ENCODE measurements at regions not wholly inside any gene's neighbourhood (a gene's known extent, or its start where the extent isn't known, plus 50 kb on each side); places are given as distances from the start of the nearest gene placed in this dataset.

GRCh38 chr10:58943256-58943890, 233.1 kb upstream of the PHYHIPL start:
- no peak overlapping the region for H3K4me3 Mint-ChIP-seq
- H3K27me3 Mint-ChIP-seq: peaks cover 0 to 5% (median 4%) of the 10 kb centered on the region in 3 donors
- H3K4me1 Mint-ChIP-seq: no peaks in the 10 kb centered on the region
- H3K9me3 Mint-ChIP-seq: peaks cover 0 to 10% (median 0%) of the 10 kb centered on the region in 7 donors
- no peak overlapping the region for H3K27ac Mint-ChIP-seq
- ATAC-seq (ENCODE audit: low read depth in 2 of 2) (no peak), DNase-seq (no peak)
- H3K36me3 Mint-ChIP-seq: no peaks in the 10 kb centered on the region

DNA sequence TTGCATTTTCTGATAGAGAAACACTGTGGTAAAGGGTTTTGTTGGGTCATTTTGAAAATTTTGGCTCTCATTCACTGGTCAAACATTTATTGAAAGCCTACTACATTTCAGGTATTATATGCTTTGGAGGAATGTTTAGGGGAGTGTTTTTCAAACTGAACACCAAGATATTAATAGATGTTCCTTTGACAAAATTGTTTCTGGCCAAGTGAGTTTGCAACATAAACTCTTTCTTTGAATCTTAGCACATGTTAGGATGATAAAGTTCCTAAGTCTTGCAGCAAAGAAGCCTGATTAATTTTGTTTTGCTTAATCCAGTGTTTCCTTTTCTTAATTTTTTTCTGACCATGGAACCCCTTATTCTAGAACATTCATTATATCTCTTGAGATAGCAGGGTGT, 232.5 kb upstream of the PHYHIPL start:
- peaks cover 0 to 5% (median 4%) of the 10 kb centered on the region in 3 donors for H3K27me3 Mint-ChIP-seq
- no peak overlapping the region for H3K27ac Mint-ChIP-seq
- H3K9me3 Mint-ChIP-seq: peaks cover 0 to 10% (median 0%) of the 10 kb centered on the region in 7 donors
- no peaks in the 10 kb centered on the region for H3K4me1 Mint-ChIP-seq
- H3K36me3 Mint-ChIP-seq: no peaks in the 10 kb centered on the region
- ATAC-seq (ENCODE audit: low read depth in 2 of 2) (no peak), DNase-seq (no peak)
- no peak overlapping the region for H3K4me3 Mint-ChIP-seq

DNA sequence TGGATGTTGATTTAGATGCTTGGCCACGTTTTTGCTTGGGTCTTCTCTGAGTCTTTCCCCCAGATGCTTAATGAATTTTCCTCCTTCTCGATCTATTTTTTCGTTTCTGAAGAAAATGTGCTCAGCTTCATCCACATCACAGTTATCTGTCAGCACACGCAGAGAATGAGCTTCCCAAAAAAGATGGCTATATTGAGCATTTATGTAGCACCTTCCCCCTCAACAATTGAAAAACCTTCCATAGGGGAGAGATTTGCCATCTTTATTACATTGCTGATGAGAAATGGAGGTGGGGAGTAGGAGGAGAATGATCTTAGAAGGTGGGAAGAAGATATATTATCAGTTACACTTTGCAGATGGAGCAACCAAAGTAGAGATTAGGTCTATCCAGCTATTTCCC, 228.1 kb upstream of the PHYHIPL start:
- DNase-seq: no peak
- Mint-ChIP-seq H3K9me3 (peaks cover 0 to 10% (median 2%) of the 10 kb centered on the region in 7 donors), H3K36me3 (no peaks in the 10 kb centered on the region), H3K27ac (no peak overlapping the region), H3K27me3 (peaks cover 0 to 11% (median 7%) of the 10 kb centered on the region in 3 donors), H3K4me3 (no peak overlapping the region), H3K4me1 (no peaks in the 10 kb centered on the region)
- no peak for ATAC-seq (ENCODE audit: low read depth in 2 of 2)

DNA sequence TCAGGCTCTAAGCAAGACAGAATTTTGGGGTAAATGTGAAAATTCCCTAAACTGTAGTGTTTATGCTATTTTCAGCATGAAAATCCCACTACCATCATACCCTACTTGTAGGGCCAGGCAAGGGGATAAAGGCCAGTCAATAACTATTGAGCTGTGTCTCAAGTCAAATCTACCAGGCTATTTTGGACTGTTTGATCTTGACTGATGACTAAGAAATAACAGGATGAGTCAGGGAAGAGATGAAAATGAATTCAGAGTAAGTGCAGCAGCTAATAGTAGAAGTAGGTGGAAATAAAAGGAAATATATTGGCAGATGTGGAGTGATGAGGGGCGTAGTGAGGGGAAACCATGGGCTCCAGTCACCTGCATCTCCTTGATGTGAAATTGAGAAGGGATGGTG, 225.8 kb upstream of the PHYHIPL start:
- Mint-ChIP-seq H3K4me3 (no peak overlapping the region), H3K36me3 (no peaks in the 10 kb centered on the region), H3K27me3 (peaks cover 0 to 10% (median 9%) of the 10 kb centered on the region in 3 donors), H3K27ac (no peak overlapping the region), H3K4me1 (no peaks in the 10 kb centered on the region), H3K9me3 (peaks cover 0 to 10% (median 2%) of the 10 kb centered on the region in 7 donors)
- no peak for DNase-seq
- no peak for ATAC-seq (ENCODE audit: low read depth in 2 of 2)

DNA sequence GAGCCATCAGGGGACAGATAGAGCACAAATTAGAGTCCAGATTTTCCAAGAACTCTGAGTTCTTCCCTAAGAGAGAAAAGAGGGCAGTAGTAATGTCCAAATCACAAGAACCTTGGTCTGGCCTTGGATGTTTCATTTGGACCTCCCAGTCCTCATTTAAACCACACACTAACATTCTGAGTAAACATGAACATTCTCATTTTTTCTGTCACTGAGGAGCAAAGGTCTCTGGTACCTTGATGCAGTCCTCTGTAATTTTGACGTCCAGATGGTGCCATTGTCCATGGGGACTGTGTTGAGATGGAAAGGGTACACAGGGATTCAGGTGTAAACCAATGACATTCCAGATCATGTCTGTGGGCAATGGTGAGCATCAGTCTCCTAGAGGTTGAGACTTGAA, 225.4 kb upstream of the PHYHIPL start:
- Mint-ChIP-seq H3K36me3 (no peaks in the 10 kb centered on the region), H3K27me3 (peaks cover 0 to 9% (median 5%) of the 10 kb centered on the region in 3 donors), H3K27ac (no peak overlapping the region), H3K4me1 (no peaks in the 10 kb centered on the region), H3K4me3 (no peak overlapping the region), H3K9me3 (peaks cover 0 to 6% (median 0%) of the 10 kb centered on the region in 7 donors)
- DNase-seq (no peak), ATAC-seq (ENCODE audit: low read depth in 2 of 2) (no peak)

DNA sequence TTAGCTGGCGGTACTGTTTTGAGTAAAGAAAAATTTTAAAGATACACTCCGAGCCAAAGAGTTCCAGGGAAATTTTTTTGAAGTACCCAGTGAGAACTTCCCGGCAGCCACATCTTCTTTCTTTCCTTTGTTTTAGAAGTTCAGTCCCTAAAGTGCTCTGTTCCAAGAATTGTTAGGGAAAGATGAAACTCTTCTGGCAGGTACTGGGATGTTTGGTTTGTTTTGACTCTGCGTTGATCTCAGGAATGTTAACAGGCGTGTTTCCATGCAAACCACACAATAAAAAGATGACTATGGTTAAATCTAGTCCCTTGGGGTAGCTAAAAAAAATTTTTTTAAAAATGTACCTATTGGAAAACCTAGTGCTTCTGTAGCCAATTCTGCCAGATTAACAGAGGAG, 224.7 kb upstream of the PHYHIPL start:
- Mint-ChIP-seq H3K27ac (no peak overlapping the region), H3K27me3 (peaks cover 0 to 9% (median 5%) of the 10 kb centered on the region in 3 donors), H3K36me3 (no peaks in the 10 kb centered on the region), H3K9me3 (peaks cover 0 to 4% (median 0%) of the 10 kb centered on the region in 7 donors), H3K4me1 (no peaks in the 10 kb centered on the region), H3K4me3 (no peak overlapping the region)
- no peak for ATAC-seq (ENCODE audit: low read depth in 2 of 2)
- no peak for DNase-seq

- Mint-ChIP-seq H3K27me3 (peaks cover 0 to 9% (median 5%) of the 10 kb centered on the region in 3 donors), H3K4me1 (no peaks in the 10 kb centered on the region), H3K4me3 (no peak overlapping the region), H3K9me3 (peaks cover 0 to 4% (median 0%) of the 10 kb centered on the region in 7 donors), H3K27ac (no peak overlapping the region), H3K36me3 (no peaks in the 10 kb centered on the region)
- ATAC-seq (ENCODE audit: low read depth in 2 of 2) (no peak), DNase-seq (no peak)
Observed at GRCh38 chr10:58952162-58952601, 224.3 kb upstream of the PHYHIPL start.

GRCh38 chr10:58952747-58953466, 223.5 kb upstream of the PHYHIPL start:
- Mint-ChIP-seq H3K4me3 (no peak overlapping the region), H3K9me3 (peaks cover 0 to 4% (median 0%) of the 10 kb centered on the region in 7 donors), H3K4me1 (no peaks in the 10 kb centered on the region), H3K27ac (no peak overlapping the region), H3K36me3 (no peaks in the 10 kb centered on the region), H3K27me3 (peaks cover 0 to 9% (median 5%) of the 10 kb centered on the region in 3 donors)
- no peak for DNase-seq
- ATAC-seq (ENCODE audit: low read depth in 2 of 2): no peak

DNA sequence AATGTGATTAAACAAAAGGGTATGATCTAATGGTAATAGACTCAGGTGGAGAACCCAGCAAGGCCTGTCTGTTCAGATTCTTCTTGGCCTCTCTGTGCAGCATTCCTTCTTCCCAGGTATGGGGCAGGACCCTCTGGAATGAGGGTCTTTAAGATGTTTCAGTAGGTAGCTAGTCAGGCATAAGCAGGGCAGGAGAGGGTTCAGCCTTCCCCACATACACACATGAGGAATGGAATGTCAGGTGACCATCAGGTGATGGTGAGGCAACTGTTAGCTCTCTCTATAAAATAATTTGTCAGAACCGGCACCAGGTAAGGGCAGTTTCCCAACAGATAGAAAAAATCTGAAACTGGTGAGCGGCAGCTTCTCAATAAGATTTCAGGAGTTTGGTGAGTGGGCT, 222.3 kb upstream of the PHYHIPL start:
- no peak for ATAC-seq (ENCODE audit: low read depth in 2 of 2)
- no peak for DNase-seq
- H3K36me3 Mint-ChIP-seq: no peaks in the 10 kb centered on the region

GRCh38 chr10:58955615-58956014, 220.8 kb upstream of the PHYHIPL start:
- H3K4me3 Mint-ChIP-seq: no peak overlapping the region
- peaks cover 0 to 19% (median 3%) of the 10 kb centered on the region in 3 donors for H3K27me3 Mint-ChIP-seq
- H3K9me3 Mint-ChIP-seq: peaks cover 0 to 3% (median 0%) of the 10 kb centered on the region in 7 donors
- no peaks in the 10 kb centered on the region for H3K4me1 Mint-ChIP-seq
- DNase-seq: no peak
- no peak for ATAC-seq (ENCODE audit: low read depth in 2 of 2)
- no peak overlapping the region for H3K27ac Mint-ChIP-seq
- no peaks in the 10 kb centered on the region for H3K36me3 Mint-ChIP-seq

More for the DNA sequence above, 222.3 kb upstream of the PHYHIPL start:
- no peaks in the 10 kb centered on the region for H3K4me1 Mint-ChIP-seq
- no peak overlapping the region for H3K27ac Mint-ChIP-seq
- H3K4me3 Mint-ChIP-seq: no peak overlapping the region
- peaks cover 0 to 4% (median 0%) of the 10 kb centered on the region in 7 donors for H3K9me3 Mint-ChIP-seq
- H3K27me3 Mint-ChIP-seq: peaks cover 0 to 9% (median 5%) of the 10 kb centered on the region in 3 donors

DNA sequence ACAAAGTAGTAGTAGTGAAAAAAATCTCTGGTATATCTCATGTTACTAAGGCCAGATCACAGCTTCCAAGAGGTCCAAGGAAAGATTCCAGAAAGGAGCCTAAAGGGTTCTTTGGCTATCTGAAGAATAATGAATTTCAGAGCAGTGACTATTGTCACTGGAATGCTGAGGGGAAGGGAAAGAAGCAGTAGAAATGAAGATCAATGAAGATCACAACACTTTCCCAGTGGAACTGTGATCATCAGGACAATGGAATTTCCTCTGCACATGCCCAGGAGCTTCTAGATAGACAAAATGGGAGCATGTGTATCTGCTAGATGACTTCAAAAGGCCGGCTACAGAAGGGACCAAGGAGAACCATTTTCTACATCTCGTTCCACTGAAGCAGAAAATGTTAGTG, 219.5 kb upstream of the PHYHIPL start:
- H3K27me3 Mint-ChIP-seq: peaks cover 0 to 26% (median 5%) of the 10 kb centered on the region in 3 donors
- no peak overlapping the region for H3K27ac Mint-ChIP-seq
- ATAC-seq (ENCODE audit: low read depth in 2 of 2): no peak
- no peak for DNase-seq
- no peaks in the 10 kb centered on the region for H3K9me3 Mint-ChIP-seq
- no peak overlapping the region for H3K4me3 Mint-ChIP-seq
- no peaks in the 10 kb centered on the region for H3K4me1 Mint-ChIP-seq
- H3K36me3 Mint-ChIP-seq: no peaks in the 10 kb centered on the region

DNA sequence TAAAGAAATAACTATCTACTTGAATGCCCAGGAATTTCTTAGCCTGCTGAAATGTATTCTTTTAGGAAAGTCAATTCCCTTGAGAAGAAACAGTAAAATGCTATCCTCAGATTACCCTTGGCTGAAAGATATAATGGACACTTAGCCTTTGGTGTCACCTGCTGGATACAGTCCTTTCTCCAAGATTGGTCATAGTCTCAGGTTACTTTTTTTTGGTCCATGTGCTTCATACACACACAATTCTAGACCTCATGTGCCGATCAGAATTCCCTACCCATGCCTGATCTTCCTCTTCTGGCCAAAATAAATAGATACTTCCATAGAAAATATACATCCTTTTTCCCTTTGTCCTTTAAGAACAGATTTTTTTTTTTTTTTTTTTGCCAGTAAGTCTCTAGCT, 218.9 kb upstream of the PHYHIPL start:
- ATAC-seq (ENCODE audit: low read depth in 2 of 2): no peak
- no peak overlapping the region for H3K4me3 Mint-ChIP-seq
- no peak for DNase-seq
- H3K4me1 Mint-ChIP-seq: no peaks in the 10 kb centered on the region
- peaks cover 0 to 28% (median 5%) of the 10 kb centered on the region in 3 donors for H3K27me3 Mint-ChIP-seq
- H3K9me3 Mint-ChIP-seq: no peaks in the 10 kb centered on the region
- H3K36me3 Mint-ChIP-seq: no peaks in the 10 kb centered on the region
- H3K27ac Mint-ChIP-seq: no peak overlapping the region

GRCh38 chr10:58963101-58963534, 213.3 kb upstream of the PHYHIPL start:
- no peaks in the 10 kb centered on the region for H3K9me3 Mint-ChIP-seq
- H3K4me1 Mint-ChIP-seq: no peaks in the 10 kb centered on the region
- no peak overlapping the region for H3K27ac Mint-ChIP-seq
- ATAC-seq (ENCODE audit: low read depth in 2 of 2): no peak
- H3K27me3 Mint-ChIP-seq: peaks cover 7 to 18% (median 10%) of the 10 kb centered on the region in 3 donors
- H3K36me3 Mint-ChIP-seq: no peaks in the 10 kb centered on the region
- no peak for DNase-seq
- H3K4me3 Mint-ChIP-seq: no peak overlapping the region

DNA sequence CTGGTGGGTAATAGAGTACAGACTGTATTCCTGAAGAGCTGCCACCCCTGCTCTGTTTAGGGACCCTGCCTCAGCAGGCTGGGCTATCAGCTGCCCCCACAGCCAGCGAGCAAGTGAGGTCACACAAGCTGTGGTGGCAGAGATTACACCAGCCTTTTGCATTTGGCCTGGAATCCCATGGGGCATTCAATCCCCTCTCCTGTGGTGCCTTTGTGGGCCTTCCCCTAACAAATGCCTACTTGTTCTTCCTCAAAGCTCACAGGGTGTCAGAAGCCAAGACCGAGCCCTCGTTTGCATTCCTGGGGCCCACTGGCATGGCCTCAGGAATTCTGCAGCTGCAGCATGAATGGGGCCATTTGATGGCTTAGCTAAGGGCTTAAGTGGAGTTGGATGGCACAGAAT, 212.7 kb upstream of the PHYHIPL start:
- Mint-ChIP-seq H3K36me3 (no peaks in the 10 kb centered on the region), H3K4me3 (no peak overlapping the region), H3K27ac (no peak overlapping the region), H3K27me3 (peaks cover 7 to 22% (median 10%) of the 10 kb centered on the region in 3 donors), H3K4me1 (no peaks in the 10 kb centered on the region), H3K9me3 (peaks cover 0 to 4% (median 0%) of the 10 kb centered on the region in 7 donors)
- ATAC-seq (ENCODE audit: low read depth in 2 of 2) (no peak), DNase-seq (no peak)
